GM18508 (cell line): ENCODE measurements at regions not wholly inside any gene's neighbourhood (a gene's known extent, or its start where the extent isn't known, plus 50 kb on each side); places are given as distances from the start of the nearest gene placed in this dataset.

Experiments
- ATAC-seq: cut with Tn5 transposase; IDR thresholded peaks from one replicate; pipeline ENCODE4 v1.9.1; 2021; ENCODE audit warnings: moderate number of reproducible peaks; ENCODE audit not compliant: insufficient read depth, unreplicated experiment

- no peak for ATAC-seq
These were observed 94.2 kb upstream of the CADM1 start for GRCh38 chr11:115598257-115598901.

GRCh38 chr11:115591380-115591779, 87.2 kb upstream of the CADM1 start:
- no peak for ATAC-seq

GRCh38 chr11:115590254-115590653, 86.0 kb upstream of the CADM1 start:
- ATAC-seq: no peak

GRCh38 chr11:115587718-115588342, 83.6 kb upstream of the CADM1 start:
- ATAC-seq: no peak

- ATAC-seq: peak; percentile 61
These were observed 81.3 kb upstream of the CADM1 start for GRCh38 chr11:115585361-115586024.

GRCh38 chr11:115581871-115582639, 77.8 kb upstream of the CADM1 start:
- no peak for ATAC-seq

GRCh38 chr11:115580927-115581680, 76.9 kb upstream of the CADM1 start:
- ATAC-seq: no peak

- ATAC-seq: no peak
These were observed 76.2 kb upstream of the CADM1 start for GRCh38 chr11:115580416-115580815.

- ATAC-seq: no peak
These were observed 75.1 kb upstream of the CADM1 start for GRCh38 chr11:115579181-115579825.

GRCh38 chr11:115578275-115578674, 74.1 kb upstream of the CADM1 start:
- ATAC-seq: no peak

- no peak for ATAC-seq
These were observed 73.5 kb upstream of the CADM1 start for GRCh38 chr11:115577701-115578100.

GRCh38 chr11:115576606-115577380, 72.6 kb upstream of the CADM1 start:
- ATAC-seq: no peak

- no peak for ATAC-seq
These were observed 68.3 kb upstream of the CADM1 start for GRCh38 chr11:115572551-115572950.

GRCh38 chr11:115566180-115566764, 62.1 kb upstream of the CADM1 start:
- no peak for ATAC-seq

- ATAC-seq: no peak
These were observed 60.6 kb upstream of the CADM1 start for GRCh38 chr11:115564851-115565250.

GRCh38 chr11:115561116-115561515, 56.9 kb upstream of the CADM1 start:
- ATAC-seq: no peak

- no peak for ATAC-seq
These were observed 54.4 kb upstream of the CADM1 start for GRCh38 chr11:115558635-115559034.

- no peak for ATAC-seq
These were observed 53.5 kb upstream of the CADM1 start for GRCh38 chr11:115557681-115558080.

GRCh38 chr11:115556984-115557383, 52.8 kb upstream of the CADM1 start:
- no peak for ATAC-seq
